ENCODE measurements at regions not wholly inside any gene's neighbourhood (a gene's known extent, or its start where the extent isn't known, plus 50 kb on each side); places are given as distances from the start of the nearest gene placed in this dataset.

DNA sequence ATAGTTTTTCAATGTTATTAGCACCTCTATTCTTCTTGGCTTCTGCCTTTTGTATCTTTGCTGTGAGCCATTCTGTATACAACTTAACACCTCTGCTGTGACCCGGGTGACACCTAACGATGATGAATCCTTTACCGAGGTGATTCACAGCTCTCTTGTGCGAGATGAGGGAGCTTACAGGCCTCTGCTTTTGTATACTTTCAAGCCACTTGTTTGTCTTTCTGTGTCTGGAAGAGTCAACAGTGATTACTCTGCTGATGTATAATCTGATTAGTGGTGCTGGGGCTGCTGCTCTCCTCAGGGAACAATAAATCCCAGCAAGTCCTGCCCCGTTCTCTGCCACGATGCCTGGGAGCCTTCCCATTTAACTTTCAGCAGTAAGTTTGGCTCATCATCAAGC, 442.9 kb upstream of the SGCD start:
- H4K5ac ChIP-seq (ENCODE audit: insufficient read length, low read depth, low read length): no peak overlapping the region
- DNase-seq (ENCODE audit: low read depth in 1 of 2, low spot score in 2 of 2): no peak
- no peaks in the 10 kb centered on the region for H3K23me2 ChIP-seq (ENCODE audit: low read depth, low read length)
- no peak overlapping the region for H2AFZ ChIP-seq (ENCODE audit: low read length)
- no peak overlapping the region for H3K56ac ChIP-seq (replicated peaks; ENCODE audit: insufficient read length, low read depth, low read length)
- no peak overlapping the region for H2BK12ac ChIP-seq (ENCODE audit: low read depth, low read length)
- H3K23ac ChIP-seq (ENCODE audit: insufficient read length): no peak overlapping the region
- no peaks in the 10 kb centered on the region for H3K9me3 ChIP-seq (ENCODE audit: insufficient read depth in 2 of 2, low read depth in 1 of 2, low read length in 1 of 2)
- H3K4me1 ChIP-seq (replicated peaks in 1 of 4; ENCODE audit: control insufficient read depth in 3 of 4, insufficient read depth in 4 of 4, low read length in 3 of 4): no peaks in the 10 kb centered on the region
- no peak overlapping the region for H4K91ac ChIP-seq (replicated peaks; ENCODE audit: insufficient read length, low read length)
- no peak overlapping the region for H3K18ac ChIP-seq (ENCODE audit: extremely low read depth, low read length)
- H2BK15ac ChIP-seq (ENCODE audit: low read length): no peak overlapping the region
- H2BK5ac ChIP-seq (ENCODE audit: low read depth, low read length): no peak overlapping the region
- H3K79me1 ChIP-seq (ENCODE audit: low read depth, low read length): no peaks in the 10 kb centered on the region
- no peak overlapping the region for H3K4ac ChIP-seq (replicated peaks; ENCODE audit: insufficient read length, low read depth, low read length)
- H4K20me1 ChIP-seq (replicated peaks in 1 of 2; ENCODE audit: control insufficient read depth in 1 of 2, insufficient read depth in 2 of 2, low read length in 2 of 2): no peaks in the 10 kb centered on the region
- H3K9ac ChIP-seq (replicated peaks in 1 of 4; ENCODE audit: extremely low read depth in 1 of 4, low read depth in 3 of 4, low read length in 3 of 4): no peak overlapping the region
- H2BK20ac ChIP-seq (ENCODE audit: low read length): no peak overlapping the region
- no peak overlapping the region for H3K27ac ChIP-seq (ENCODE audit: low read depth, low read length)
- no peak overlapping the region for H2BK120ac ChIP-seq (replicated peaks; ENCODE audit: low read depth, low read length)
- H3K4me2 ChIP-seq (ENCODE audit: insufficient read depth in 1 of 2, low read depth in 2 of 2, low read length in 2 of 2): no peak overlapping the region
- ChIA-PET CTCF (ENCODE audit: partially characterized antibody) (no interaction called here), POLR2A (ENCODE audit: partially characterized antibody) (no interaction called here)
- H3K79me2 ChIP-seq (ENCODE audit: control insufficient read depth in 1 of 2, insufficient read depth in 2 of 2, low read length in 2 of 2): no peaks in the 10 kb centered on the region
- no peak overlapping the region for H3K4me3 ChIP-seq (ENCODE audit: extremely low read depth in 1 of 4, insufficient read depth in 2 of 4, low read depth in 3 of 4, low read length in 4 of 4)
- H3K36me3 ChIP-seq (ENCODE audit: control insufficient read depth in 2 of 4, insufficient read depth in 4 of 4, low read length in 3 of 4): no peaks in the 10 kb centered on the region
- H3K14ac ChIP-seq (ENCODE audit: insufficient read length): no peak overlapping the region
- 86% methylated on average over 6 of the region's 6 CpGs; no CpG with 5 or more reads in 1 of the 2 experiments for WGBS, 2 experiments (ENCODE audit: extremely low coverage in 1 of 2, insufficient coverage in 1 of 2, insufficient read length in 1 of 2, insufficient replicate concordance in 2 of 2, low coverage in 1 of 2, low lambda C conversion rate in 2 of 2, missing lambda C conversion rate in 1 of 2)
- no peak overlapping the region for H2AK5ac ChIP-seq (ENCODE audit: low read depth, low read length)
- no peak overlapping the region for H4K8ac ChIP-seq (ENCODE audit: extremely low read depth, insufficient read depth, low read length)
- FAIRE-seq: no peak
- no peaks in the 10 kb centered on the region for H3K27me3 ChIP-seq (replicated peaks in 1 of 4; ENCODE audit: control insufficient read depth in 3 of 4, extremely low read depth in 1 of 4, insufficient read depth in 3 of 4, low read length in 3 of 4)
- no peak for TF ChIP-seq CHD7 (IDR thresholded peaks at IDR 0.05; ENCODE audit: insufficient replicate concordance, low read length)

Measured in H1 (cell line).